NCI-H748 (cell line): ENCODE measurements at regions not wholly inside any gene's neighbourhood (a gene's known extent, or its start where the extent isn't known, plus 50 kb on each side); places are given as distances from the start of the nearest gene placed in this dataset.

ENCODE experiments used
- DNase-seq: peaks from one replicate; lab custom pipeline; 2025; ENCODE audit not compliant: unreplicated experiment; lab: John Stamatoyannopoulos, UW

DNA sequence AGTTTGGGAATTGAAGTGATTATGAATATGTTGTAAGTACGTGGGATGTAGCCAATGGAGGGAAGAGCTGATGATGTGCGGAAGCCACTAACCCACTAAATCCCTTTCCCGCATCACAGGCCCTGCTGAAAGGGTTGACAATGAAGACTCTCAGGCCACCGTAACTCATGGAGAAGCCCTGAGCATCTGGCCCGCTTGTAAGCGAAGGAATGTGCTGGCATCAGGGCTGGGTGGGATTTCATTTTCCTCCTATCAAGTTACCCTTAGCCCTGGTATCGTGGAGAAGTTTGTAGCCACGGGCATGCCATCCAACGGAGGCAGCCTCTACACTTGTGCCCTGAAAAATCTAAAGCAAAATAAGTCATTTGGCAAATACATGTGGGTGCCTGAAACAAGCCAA is 355.0 kb downstream of the CDH26 start:
- DNase-seq: no peak

DNA sequence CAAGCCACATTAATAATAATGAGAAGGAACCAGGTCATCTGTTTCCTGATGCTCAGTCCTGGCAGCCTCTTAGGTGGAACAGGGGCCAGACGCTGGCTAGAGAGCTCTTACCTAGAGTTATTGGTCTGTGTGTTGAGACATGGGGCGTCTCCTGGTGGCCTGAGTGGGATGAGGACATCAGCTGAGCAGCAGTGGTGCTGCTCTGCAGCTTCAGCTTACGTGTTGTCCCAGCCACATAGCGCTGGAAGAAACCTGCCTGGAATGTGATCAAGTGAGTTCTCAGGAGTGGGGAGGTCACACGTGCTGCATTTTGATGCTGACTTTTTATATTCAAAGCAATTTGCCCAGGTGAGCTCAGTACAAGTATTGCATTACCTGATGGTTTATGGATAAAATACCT is 355.4 kb downstream of the CDH26 start:
- no peak for DNase-seq

DNA sequence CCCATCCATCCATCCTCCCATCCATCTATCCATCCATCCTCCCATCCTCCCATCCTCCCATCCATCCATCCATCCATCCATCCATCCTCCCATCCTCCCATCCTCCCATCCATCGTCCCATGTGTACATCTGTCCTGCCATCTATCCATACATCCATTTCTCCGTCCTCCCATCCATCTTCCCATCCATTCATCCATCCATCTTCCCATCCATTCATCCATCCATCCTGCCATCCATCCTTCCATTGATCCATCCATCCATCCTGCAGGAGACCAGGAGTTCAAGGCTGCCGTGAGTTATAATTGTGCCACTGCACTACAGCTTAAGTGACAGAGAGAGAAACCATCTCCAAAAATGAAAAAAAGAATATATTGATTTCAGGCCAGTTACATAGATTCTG is 356.5 kb downstream of the CDH26 start:
- DNase-seq: no peak

DNA sequence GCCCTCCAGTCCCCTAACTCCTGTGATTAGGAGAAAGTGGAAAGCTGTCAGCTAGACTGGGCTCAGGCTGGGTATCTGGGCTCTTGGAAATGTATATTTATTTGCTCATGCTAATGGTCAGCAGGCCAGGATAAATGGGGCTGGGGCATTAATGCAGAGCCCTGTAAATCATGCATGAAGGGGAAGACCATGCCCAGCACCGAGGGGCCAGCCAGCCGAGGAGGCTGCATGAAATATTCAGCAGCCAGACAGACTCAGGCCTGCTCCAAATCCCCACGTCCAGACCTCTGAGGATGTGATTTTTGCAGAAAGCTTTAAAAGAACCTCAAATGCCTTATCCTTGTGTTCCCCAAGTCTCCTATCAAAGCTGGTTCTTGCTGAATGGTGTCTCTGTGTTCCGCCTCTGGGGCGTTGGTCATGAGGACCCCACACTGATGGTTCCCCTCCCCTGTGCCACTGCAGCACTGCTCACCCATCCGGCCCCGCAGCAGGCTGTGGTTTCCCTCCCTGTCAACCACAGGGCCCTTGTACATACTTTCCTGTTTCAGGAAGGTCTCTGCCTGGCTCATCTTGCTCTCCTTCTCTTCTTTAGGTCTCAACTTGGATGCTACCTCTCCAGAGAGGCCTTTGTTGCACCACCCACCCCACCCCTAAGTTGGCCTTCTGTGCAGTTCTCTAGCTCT is 358.4 kb downstream of the CDH26 start:
- DNase-seq: no peak

DNA sequence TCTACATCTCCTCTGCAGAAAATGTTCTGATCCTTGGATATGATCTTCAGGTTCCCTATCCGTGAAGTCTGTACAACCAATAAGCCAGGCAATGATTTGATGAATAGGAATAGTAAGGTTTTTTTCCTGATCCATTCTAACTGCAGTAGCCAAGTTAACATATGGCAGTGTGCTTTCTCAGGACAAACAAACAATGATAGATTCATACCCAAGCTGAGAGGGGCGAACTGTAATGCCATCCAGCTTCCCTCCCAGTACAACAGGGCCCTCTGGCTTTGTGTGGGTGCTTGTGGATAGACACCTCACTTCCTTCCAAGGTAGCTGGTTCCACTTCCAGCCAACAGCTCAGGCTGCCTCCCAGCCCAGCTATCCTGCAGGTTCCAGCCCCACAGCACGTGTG is 359.2 kb downstream of the CDH26 start:
- no peak for DNase-seq

DNA sequence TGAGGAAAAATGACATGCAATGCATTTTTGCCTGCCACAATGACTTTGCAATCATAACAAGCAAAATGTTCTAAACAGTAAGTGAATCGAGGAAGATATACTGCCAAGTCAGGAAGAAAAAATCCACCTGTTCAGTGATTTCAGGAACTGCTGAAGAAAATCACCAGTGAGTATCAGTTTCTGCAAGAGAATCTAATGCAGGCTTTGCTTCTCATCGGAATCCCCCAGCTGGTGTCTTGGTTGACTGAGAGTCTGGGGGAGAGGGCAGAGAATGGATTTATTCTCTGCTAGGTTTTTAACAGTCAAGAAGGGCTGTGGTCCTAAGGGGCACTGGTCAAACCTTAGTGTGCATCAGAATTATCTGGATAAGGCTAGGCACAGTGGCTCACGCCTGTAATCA is 363.4 kb downstream of the CDH26 start:
- no peak for DNase-seq

DNA sequence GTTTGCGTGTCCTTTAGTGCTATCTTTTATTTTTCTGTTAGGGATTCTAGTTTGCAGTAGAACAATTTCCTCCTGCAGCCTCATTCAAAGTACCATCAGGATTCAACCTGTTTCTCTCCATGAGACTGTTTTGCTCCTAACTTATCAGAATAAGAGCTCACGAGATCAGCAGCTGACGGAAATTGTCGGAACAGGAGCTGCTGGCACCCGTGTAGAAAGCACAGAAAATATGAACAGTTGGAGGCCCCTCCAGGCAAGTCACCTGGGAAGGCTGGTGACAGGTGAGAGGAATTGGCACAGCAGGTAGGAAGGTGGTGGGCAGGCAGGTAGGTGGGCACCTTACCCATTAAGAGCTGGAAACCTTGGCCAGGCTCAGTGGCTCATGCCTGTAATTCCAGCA is 368.6 kb downstream of the CDH26 start:
- no peak for DNase-seq

DNA sequence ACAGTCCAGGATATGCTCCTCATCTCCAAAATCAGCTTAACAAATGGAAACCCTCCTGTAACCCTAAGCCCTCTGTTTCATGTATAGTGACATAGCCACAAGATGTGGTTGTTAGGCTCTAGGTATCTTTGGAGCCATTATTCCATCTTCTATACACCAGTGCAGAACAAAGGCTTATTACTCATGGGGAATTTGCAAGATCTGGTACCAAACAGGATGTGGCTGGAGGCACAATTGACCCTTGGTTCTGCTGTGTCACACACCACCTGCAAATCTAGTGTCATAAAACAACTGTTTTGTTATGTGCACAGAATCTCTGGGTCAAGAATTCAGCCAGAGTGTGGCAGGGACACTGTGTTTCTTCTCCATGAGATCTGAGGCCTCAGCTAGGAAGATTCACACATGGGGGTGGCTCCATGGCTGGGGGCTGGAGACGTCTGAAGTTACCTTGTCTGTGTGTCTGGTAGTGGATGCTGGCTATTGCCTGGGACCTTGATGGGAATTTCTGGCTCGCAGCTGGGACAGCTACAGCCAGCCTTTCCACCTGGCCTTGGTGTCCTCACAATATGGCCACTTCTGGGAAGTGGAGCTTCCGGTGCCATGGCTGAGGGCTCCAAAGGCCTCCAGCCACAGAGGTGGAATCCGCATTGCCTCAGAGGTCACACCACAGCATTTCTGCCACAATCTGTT is 369.9 kb downstream of the CDH26 start:
- no peak for DNase-seq

DNA sequence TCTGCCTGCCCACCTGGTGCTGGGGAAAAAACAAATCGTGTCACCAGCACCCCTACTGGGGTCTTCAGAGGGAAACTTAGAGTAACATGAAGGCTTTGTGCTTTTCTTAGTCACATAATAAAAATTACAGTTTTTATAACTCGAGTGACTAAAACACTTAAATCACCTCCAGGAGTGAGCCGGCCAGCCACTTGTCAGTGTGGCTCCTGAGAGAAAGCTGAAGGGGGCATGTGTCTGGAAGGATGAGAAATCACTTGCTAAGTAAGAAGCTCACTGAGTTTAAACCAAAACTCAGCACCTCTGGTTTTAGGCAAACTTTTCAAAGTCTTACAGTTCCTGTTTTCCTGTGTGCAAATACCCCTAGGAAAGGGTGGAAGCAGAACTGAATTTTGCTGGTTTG is 372.2 kb downstream of the CDH26 start:
- DNase-seq: no peak

DNA sequence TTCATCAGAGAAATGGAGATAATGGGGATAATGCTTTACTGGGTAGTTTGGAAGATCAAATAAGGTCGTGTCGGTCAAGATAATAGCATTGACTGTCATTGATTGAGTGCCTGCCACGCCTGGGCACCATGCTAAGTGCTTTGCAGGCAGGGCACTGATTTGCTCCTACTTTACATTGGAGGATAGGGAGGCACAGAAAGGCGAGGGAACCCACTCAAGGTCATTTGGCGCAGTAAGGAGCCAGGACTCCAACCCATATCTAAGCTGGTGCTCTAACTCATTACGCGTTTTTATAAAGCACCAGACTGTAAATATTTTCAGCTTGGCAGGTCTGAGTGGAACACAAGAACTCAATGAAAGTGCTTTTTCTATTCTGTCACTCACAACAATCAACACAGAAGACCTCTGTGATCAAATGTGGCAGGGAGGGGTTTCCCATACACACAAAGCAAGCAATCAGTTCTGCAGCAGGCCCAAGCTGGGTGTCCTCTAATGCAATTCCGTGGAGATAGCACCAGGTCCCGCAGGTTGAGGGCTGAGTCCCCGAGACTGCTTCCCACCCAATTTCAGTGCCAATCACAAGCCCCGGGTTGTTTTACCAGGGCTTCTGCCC is 373.6 kb downstream of the CDH26 start:
- no peak for DNase-seq

DNA sequence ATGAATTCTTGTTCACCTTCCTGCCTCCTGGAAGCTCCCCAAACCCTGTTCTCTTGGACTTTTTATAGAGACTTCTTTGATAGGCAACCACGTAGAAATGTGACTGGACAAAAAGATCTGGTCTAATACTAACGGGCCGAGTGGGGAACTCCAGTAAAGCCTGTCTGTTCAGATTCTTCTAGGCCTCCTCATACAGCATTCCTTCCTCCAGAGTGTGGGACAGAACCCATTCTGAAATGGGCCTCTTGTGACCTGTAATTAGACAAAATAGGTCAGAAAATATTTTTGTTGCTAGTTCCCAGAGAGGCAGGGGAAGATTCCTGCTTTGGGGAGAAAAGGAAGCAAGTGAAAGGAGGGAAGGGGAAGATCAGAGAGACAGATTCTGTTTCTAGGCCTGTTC is 374.3 kb downstream of the CDH26 start:
- DNase-seq: no peak

DNA sequence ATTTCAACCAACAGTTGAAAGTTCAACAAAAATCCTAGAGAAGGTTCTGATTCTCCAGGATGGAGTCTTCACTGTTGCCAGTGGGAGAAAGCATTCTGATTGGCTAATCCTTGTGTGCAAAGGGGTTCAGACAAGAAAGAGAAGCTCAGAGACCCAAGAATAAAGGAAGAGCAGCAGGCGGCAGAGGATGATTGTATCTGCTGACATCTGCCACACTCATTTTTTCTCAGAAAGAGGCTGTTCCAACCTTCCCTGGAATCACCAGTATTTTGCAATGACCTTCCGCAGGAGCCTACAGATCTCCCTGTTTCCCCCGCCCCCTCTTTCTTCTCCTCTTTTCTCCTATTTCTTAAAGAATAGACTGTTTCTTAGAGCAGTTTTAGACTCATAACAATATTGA is 376.7 kb downstream of the CDH26 start:
- no peak for DNase-seq

DNA sequence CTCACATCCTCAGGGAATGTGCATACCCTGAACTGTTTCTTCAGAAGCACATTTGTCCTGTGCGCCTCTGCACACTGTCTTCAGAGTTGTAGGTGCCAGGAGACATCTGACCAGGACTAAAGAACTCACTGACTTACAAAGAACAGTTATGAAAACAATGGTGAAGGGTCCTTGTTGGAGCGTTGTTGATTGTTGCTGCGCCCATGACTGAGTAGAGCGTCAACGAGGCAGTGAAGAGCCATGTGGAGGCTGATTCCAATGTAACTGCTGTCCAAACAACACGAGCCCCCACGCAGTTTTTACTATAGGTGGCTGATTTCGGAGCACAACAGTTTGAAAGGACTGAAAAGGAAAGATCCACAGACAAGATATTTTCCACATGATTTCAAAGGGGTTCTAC is 380.3 kb downstream of the CDH26 start:
- DNase-seq: no peak

DNA sequence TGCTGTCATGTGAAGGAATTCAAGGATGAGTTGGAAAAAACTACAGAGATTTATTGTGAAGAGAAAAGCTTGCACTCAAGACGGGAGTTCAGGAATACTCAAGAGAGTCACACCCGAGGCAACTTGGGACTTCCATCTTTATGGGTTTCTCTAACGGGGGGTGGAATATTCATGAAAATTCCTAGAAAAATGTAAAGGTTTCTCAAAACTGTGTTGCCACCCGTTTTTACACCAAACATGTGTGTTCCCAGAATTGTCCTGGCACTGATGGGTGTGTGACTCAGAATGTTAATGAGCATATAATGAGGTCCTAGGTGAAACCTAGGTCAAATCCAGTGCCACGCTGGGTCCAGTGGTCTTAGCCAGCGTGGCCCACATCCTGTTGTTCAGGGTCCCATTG is 381.5 kb downstream of the CDH26 start:
- DNase-seq: no peak

DNA sequence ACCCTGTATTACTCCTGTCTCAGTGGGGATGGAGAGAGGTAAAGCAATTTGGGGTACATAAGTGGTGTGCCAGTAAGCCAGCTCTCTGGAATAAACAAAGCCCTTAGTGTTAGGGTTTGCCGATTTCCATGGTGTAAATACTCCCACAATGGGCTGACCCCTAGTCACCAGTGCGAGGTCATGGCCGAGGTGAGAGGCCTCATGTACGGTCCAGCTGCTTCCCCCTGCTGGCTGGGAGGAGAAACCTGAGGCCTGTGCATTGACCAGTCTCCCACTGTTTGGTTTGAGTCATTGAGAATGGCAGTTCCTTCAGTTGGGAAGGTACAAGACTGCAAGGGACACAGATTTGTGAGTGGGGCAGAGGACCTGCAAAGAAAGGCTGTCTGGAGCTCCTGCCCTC is 382.0 kb downstream of the CDH26 start:
- no peak for DNase-seq

DNA sequence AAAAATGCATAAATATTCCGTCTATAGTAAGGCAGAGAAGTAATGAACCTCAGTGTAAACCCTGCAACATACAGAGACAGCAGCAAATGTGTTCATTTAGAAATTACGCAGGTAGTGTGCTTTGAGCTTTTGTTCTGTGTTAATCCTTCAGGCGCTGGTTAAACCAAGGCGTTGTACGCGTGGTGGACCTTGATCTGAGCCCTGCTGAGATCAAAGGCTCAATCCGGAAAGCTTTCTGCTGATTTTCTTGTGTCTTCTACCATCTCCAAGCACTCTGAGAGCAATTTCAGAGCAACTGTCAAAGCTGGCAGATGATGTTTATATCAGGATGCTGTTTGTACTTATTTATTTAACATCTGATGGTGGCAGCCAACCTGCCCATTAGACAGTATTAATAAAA is 382.8 kb downstream of the CDH26 start:
- DNase-seq: no peak

DNA sequence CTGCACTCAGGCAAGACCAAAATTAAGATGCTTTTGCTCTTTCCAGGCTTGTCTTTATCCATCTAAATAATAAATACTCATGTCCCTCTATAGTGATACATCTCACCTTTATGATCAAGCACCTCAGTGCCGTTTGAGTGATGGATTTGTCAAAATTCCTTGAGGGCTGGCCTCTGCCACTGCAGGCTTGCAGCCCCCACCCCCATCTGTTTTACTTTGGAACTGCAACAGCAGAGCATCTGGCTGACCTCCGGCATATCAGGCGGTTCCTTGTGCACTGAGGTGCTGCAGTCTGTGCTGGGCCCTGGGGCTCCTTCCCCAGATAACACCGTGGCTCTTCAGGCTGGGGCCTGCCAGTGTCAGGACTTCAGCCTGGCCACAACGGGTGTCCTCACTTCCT is 386.9 kb downstream of the CDH26 start:
- no peak for DNase-seq

DNA sequence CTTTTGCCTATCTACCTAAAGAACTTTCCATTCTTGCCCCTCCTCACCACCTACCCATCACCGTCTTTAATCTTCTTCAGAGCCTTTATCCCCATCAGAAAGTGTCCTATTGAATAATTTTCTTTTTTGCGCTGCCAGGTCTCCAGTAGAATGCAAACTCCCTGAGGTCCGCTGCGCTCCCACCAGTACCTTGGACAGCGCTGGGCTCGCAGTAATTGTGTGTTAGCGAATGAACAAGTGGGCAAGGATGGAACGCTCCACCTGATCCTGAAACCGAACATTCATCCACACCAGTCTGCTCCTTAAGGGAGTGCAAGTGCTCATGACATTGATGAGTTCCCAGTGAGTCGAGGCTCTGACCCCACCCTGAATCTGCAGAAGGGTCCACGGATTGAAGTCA is 391.2 kb downstream of the CDH26 start:
- DNase-seq: no peak

DNA sequence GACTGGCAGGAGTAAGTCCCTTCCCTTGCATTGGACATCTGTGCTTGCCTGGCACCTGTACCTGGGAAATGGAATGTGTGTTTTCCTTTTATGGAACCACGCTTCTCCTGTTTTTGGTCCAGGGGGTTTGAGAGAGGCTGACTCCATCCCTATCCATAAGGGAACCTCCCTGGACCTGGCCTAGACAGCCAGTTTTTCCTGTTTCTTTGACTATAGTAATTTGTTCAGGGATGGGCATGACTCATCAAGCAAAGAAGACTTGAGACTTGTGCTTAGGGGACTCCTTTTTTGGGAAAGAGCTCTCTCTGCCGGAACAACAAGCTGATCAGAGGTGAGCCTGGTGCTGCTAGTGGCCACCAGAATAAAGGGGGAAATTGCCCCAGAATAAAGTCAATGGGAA is 393.8 kb downstream of the CDH26 start:
- DNase-seq: no peak

DNA sequence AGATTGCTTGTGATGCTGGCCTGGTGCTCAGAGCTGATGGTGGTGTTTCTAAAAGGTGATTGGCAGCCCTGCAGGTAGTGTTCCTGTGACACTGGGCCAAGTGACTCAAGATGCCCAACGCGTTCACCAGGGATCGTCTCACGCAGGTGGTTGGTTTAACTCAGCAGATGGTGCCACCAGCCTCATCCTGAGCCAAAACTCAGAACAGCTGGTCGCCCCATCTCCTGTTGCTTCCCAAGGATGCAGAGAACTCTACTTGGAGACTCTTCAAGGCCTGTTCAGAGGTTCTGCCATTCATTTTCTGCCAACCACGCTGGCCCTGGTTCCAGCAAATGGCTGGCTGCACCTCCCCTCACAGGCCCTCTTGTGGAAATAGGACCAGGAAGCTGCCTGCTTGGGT is 394.4 kb downstream of the CDH26 start:
- DNase-seq: no peak

DNA sequence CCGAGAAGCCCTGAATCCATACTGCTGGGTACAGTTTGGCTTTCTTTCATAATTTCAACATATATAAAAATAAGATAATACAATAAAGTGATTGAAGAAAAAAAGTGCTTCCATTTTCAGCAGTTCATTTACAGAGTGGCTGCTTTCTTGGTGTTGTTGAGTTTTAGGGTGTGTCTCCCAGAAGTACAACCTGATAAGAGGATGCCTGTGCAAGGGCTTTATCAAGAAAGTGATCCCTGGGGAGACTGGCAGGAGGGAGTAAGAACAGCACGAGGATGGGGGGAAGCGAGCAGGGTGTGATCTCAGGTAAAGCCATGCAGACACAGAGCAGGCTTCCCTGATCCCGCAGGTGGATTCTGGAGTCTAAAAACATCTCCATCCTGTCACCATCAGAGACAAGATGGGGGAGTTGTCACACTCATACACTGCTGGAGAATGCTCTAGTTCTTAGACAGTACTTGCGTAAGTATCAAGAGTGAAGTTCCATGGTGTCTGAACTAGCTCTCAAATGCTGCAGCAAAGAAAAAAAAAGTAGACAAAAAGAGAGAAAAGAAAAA is 395.9 kb downstream of the CDH26 start:
- no peak for DNase-seq

DNA sequence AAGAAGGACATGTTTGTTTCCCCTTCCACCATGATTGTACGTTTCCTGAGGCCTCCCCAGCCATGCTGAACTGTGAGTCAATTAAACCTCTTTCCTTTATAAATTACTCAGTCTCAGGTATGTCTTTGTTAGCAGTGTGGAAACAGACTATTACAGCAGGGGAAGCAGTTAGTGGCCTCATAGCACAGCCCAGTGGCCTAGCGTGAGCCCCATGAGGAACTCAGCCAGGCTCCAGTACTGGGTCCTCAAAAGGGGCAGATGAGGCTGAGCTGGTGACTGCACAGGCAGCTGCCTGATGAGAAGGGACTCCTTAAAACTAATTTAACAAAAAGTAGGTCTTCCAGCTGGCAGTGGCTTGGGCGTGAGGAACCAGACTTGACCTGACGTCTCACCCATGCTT is 399.9 kb downstream of the CDH26 start:
- DNase-seq: no peak
